HG03575 (cell line): ENCODE measurements at regions not wholly inside any gene's neighbourhood (a gene's known extent, or its start where the extent isn't known, plus 50 kb on each side); places are given as distances from the start of the nearest gene placed in this dataset.
"Not testable (repeated sequence)": the region's sequence is repeated elsewhere in the genome, so short reads cannot be mapped to it uniquely, and the experiment has no call there.

ENCODE experiments used
- ATAC-seq: cut with Tn5 transposase; IDR thresholded peaks from one replicate; pipeline ENCODE4 v1.9.1; 2021; ENCODE audit not compliant: unreplicated experiment, insufficient number of reproducible peaks, low FRiP score; ENCODE audit errors: extremely low read depth

GRCh38 chr5:126235628-126236027 is 187.6 kb upstream of the GRAMD2B start:
- no peak for ATAC-seq

- no peak for ATAC-seq
Measured at GRCh38 chr5:126236994-126237393, 186.2 kb upstream of the GRAMD2B start.

GRCh38 chr5:126248611-126249010 is 174.6 kb upstream of the GRAMD2B start:
- no peak for ATAC-seq

- ATAC-seq, result no peak
Measured at GRCh38 chr5:126251024-126251423, 172.2 kb upstream of the GRAMD2B start.

- no peak for ATAC-seq
Measured at GRCh38 chr5:126253406-126253805, 169.8 kb upstream of the GRAMD2B start.

GRCh38 chr5:126263591-126264184 is 159.5 kb upstream of the GRAMD2B start:
- ATAC-seq, result no peak

- no peak for ATAC-seq
Measured at GRCh38 chr5:126265917-126266316, 157.3 kb upstream of the GRAMD2B start.

GRCh38 chr5:126267438-126267837 is 155.8 kb upstream of the GRAMD2B start:
- no peak for ATAC-seq

- no peak for ATAC-seq
Measured at GRCh38 chr5:126268697-126269315, 154.4 kb upstream of the GRAMD2B start.

- no peak for ATAC-seq
Measured at GRCh38 chr5:126269511-126269910, 153.7 kb upstream of the GRAMD2B start.

- no peak for ATAC-seq
Measured at GRCh38 chr5:126271141-126271540, 152.1 kb upstream of the GRAMD2B start.

- ATAC-seq, result no peak
Measured at GRCh38 chr5:126274076-126274762, 149.0 kb upstream of the GRAMD2B start.

GRCh38 chr5:126274763-126275125 is 148.5 kb upstream of the GRAMD2B start:
- no peak for ATAC-seq

GRCh38 chr5:126277762-126278161 is 145.4 kb upstream of the GRAMD2B start:
- ATAC-seq, result no peak

GRCh38 chr5:126280343-126280742 is 142.9 kb upstream of the GRAMD2B start:
- ATAC-seq, result no peak

- no peak for ATAC-seq
Measured at GRCh38 chr5:126280846-126281245, 142.4 kb upstream of the GRAMD2B start.

GRCh38 chr5:126284977-126285696 is 138.1 kb upstream of the GRAMD2B start:
- ATAC-seq, result no peak

GRCh38 chr5:126296121-126296520 is 127.1 kb upstream of the GRAMD2B start:
- not testable (repeated sequence) for ATAC-seq

- no peak for ATAC-seq
Measured at GRCh38 chr5:126300293-126300692, 122.9 kb upstream of the GRAMD2B start.

- no peak for ATAC-seq
Measured at GRCh38 chr5:126301056-126301455, 122.2 kb upstream of the GRAMD2B start.
